ENCODE measurements at regions not wholly inside any gene's neighbourhood (a gene's known extent, or its start where the extent isn't known, plus 50 kb on each side); places are given as distances from the start of the nearest gene placed in this dataset.
"Not testable (repeated sequence)": the region's sequence is repeated elsewhere in the genome, so short reads cannot be mapped to it uniquely, and the experiment has no call there.

- DNase-seq = no peak
Measured at GRCh38 chr2:121818546-121818945, 63.1 kb downstream of the TSN start.

- no peak for DNase-seq
Measured at GRCh38 chr2:121819846-121820245, 64.4 kb downstream of the TSN start.

- no peak for DNase-seq
Measured at GRCh38 chr2:121821476-121822158, 66.2 kb downstream of the TSN start.

GRCh38 chr2:121824264-121824663, 68.8 kb downstream of the TSN start:
- no peak for DNase-seq

GRCh38 chr2:121825003-121825950, 69.8 kb downstream of the TSN start:
- no peak for DNase-seq

- DNase-seq = no peak
Measured at GRCh38 chr2:121826036-121826435, 70.6 kb downstream of the TSN start.

- DNase-seq = peak in 2 of 51 donors; percentile 9 to 22
Measured at GRCh38 chr2:121828281-121828731, 72.9 kb downstream of the TSN start.

GRCh38 chr2:121830809-121831208, 75.4 kb downstream of the TSN start:
- DNase-seq = no peak

- DNase-seq = no peak
Measured at GRCh38 chr2:121831841-121832240, 76.4 kb downstream of the TSN start.

GRCh38 chr2:121832412-121833357, 77.2 kb downstream of the TSN start:
- no peak for DNase-seq

- no peak for DNase-seq
Measured at GRCh38 chr2:121833358-121833723, 77.9 kb downstream of the TSN start.

GRCh38 chr2:121836611-121837010, 81.2 kb downstream of the TSN start:
- no peak for DNase-seq

GRCh38 chr2:121837591-121837990, 82.1 kb downstream of the TSN start:
- DNase-seq = no peak

GRCh38 chr2:121838551-121838950, 83.1 kb downstream of the TSN start:
- no peak for DNase-seq

- no peak for DNase-seq
Measured at GRCh38 chr2:121839584-121839983, 84.1 kb downstream of the TSN start.

- no peak for DNase-seq
Measured at GRCh38 chr2:121849236-121849635, 93.8 kb downstream of the TSN start.

- not testable (repeated sequence) for DNase-seq
Measured at GRCh38 chr2:121853149-121853548, 97.7 kb downstream of the TSN start.

- DNase-seq = no peak
Measured at GRCh38 chr2:121855510-121855909, 100.1 kb downstream of the TSN start.

- no peak for DNase-seq
Measured at GRCh38 chr2:121856360-121856759, 100.9 kb downstream of the TSN start.

GRCh38 chr2:121858369-121858768, 102.9 kb downstream of the TSN start:
- no peak for DNase-seq

GRCh38 chr2:121858847-121859246, 103.4 kb downstream of the TSN start:
- no peak for DNase-seq
